CD4-positive, alpha-beta T cell (primary cell): ENCODE measurements at regions not wholly inside any gene's neighbourhood (a gene's known extent, or its start where the extent isn't known, plus 50 kb on each side); places are given as distances from the start of the nearest gene placed in this dataset.

ENCODE experiments used
- ATAC-seq: fragments of 200-7000 bp; cut with Tn5 transposase; one replicate; pipeline ENCODE4 v1.10.0; 2022; ENCODE audit warnings: mild to moderate bottlenecking; ENCODE audit not compliant: poor library complexity
- CTCF ChIA-PET: fragments of 350-600 bp; sonication (Branson Sonifier 250); formaldehyde crosslinking; loops from one replicate; lab custom pipeline; 2021; ENCODE audit warnings: antibody characterized with exemption, inconsistent platforms; lab: Charles Lee
- POLR2A ChIA-PET: fragments of 350-600 bp; sonication (Branson Sonifier 250); formaldehyde crosslinking; loops from one replicate; lab custom pipeline; 2021; ENCODE audit warnings: antibody characterized with exemption, inconsistent platforms; lab: Charles Lee
- DNase-seq, 14 experiments: peaks; one replicate each; pipeline ENCODE4 v3.0.0-alpha.2; 2013 to 2020; ENCODE audit warnings: mixed read lengths in 2 of 14
- H3K27ac ChIP-seq, 2 donors: one replicate each; pipeline versions ENCODE4 v1.5.1 to v1.7.0; 2013; ENCODE audit warnings: low read length in 2 of 2, low read depth in 1 of 2, mild to moderate bottlenecking in 1 of 2
- H3K27me3 ChIP-seq, 2 experiments: 1 replicate in 1 of 2; 2 replicates in 1 of 2; pipeline versions ENCODE4 v1.6.1 to v1.7.0; 2013; ENCODE audit warnings: low read length in 2 of 2, control low read depth in 1 of 2, mild to moderate bottlenecking in 1 of 2, moderate library complexity in 1 of 2; ENCODE audit not compliant: insufficient read depth in 2 of 2, control insufficient read depth in 1 of 2
- H3K36me3 ChIP-seq: one replicate; pipeline ENCODE4 v1.6.1; 2013; ENCODE audit warnings: low read length, control low read depth; ENCODE audit not compliant: insufficient read depth
- H3K4me1 ChIP-seq: one replicate; pipeline ENCODE4 v1.6.1; 2013; ENCODE audit warnings: low read length, control low read depth; ENCODE audit not compliant: insufficient read depth
- H3K4me3 ChIP-seq: one replicate; pipeline ENCODE4 v1.5.1; 2013; ENCODE audit warnings: mild to moderate bottlenecking, low read length, moderate library complexity
- H3K9me3 ChIP-seq, 2 experiments: 1 replicate in 1 of 2; 2 replicates in 1 of 2; pipeline versions ENCODE4 v1.6.1 to v1.7.0; 2013; ENCODE audit warnings: low read length in 2 of 2, mild to moderate bottlenecking in 2 of 2, control low read depth in 1 of 2, moderate library complexity in 1 of 2; ENCODE audit not compliant: control insufficient read depth in 1 of 2, insufficient read depth in 1 of 2
- H3K27ac Mint-ChIP-seq: one replicate; pipeline ENCODE4 v1.8.0; 2020; ENCODE audit warnings: mixed read lengths
- H3K27me3 Mint-ChIP-seq: one replicate; pipeline ENCODE4 v1.8.0; 2021; ENCODE audit warnings: mixed read lengths
- H3K36me3 Mint-ChIP-seq: one replicate; pipeline ENCODE4 v1.8.0; 2021; ENCODE audit warnings: low read depth, mixed read lengths
- H3K4me1 Mint-ChIP-seq: one replicate; pipeline ENCODE4 v1.8.0; 2021; ENCODE audit warnings: low read depth, mixed read lengths
- H3K4me3 Mint-ChIP-seq: one replicate; pipeline ENCODE4 v1.8.0; 2020; ENCODE audit warnings: mild to moderate bottlenecking, mixed read lengths
- H3K9me3 Mint-ChIP-seq: one replicate; pipeline ENCODE4 v1.8.0; 2020; ENCODE audit warnings: mixed read lengths
- intact Hi-C, 2 experiments: fragments of 100-400 bp; cut with DNase I in 1 of 2; cut with micrococcal nuclease in 1 of 2; formaldehyde crosslinking; loops; one replicate each; pipeline versions ENCODE4 v1.15.1 to v1.9.0; 2023 to 2025; cut with DNase I, micrococcal nuclease
- TF ChIP-seq, protein P1 (sequence below): fragments of 200-600 bp; IDR thresholded peaks from one replicate; pipeline ENCODE4 v1.8.0; 2022; ENCODE audit warnings: antibody characterized with exemption, mild to moderate bottlenecking

DNA sequence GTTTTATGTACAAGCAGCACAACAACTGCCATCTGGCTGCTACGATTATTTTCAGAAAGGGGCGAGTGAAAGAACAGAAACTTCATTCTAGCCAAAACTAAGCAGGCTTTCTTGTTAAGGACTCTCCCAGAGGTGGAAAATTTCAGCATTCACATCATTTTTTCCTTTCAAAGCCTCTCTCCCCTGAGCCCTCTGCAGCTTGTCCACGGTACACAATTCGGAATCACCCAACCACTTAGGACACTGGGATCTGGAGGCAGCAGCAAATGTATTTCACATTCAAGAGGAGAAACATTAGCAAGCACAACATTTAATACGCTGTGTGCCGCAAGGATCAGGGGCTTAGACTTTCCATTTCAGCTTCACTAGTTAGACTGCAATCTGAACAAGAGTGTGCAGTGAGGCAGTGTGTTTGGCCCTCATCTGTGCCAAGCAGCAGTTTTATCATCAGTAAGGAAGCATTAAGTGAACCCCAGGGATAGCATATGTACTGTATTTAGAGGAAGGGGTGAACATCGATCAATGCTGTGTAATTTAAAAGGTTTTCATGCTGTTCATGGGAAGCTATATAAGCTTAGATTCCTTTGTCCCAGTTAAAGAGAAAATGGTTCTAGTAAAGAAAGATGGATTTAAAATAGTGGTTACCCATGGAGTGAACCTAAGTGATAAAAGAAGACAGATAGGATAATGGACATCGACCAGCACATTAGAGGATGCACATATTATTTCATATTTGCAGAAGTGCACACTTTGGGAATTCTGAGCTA lies 504.9 kb downstream of the TBL1XR1 start:
- no peak overlapping the region for H3K4me3 ChIP-seq
- no peaks in the 10 kb centered on the region for H3K4me1 ChIP-seq
- no peak overlapping the region for H3K4me3 Mint-ChIP-seq
- TF ChIP-seq, protein P1, sequence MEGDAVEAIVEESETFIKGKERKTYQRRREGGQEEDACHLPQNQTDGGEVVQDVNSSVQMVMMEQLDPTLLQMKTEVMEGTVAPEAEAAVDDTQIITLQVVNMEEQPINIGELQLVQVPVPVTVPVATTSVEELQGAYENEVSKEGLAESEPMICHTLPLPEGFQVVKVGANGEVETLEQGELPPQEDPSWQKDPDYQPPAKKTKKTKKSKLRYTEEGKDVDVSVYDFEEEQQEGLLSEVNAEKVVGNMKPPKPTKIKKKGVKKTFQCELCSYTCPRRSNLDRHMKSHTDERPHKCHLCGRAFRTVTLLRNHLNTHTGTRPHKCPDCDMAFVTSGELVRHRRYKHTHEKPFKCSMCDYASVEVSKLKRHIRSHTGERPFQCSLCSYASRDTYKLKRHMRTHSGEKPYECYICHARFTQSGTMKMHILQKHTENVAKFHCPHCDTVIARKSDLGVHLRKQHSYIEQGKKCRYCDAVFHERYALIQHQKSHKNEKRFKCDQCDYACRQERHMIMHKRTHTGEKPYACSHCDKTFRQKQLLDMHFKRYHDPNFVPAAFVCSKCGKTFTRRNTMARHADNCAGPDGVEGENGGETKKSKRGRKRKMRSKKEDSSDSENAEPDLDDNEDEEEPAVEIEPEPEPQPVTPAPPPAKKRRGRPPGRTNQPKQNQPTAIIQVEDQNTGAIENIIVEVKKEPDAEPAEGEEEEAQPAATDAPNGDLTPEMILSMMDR = no peak
- no peaks in the 10 kb centered on the region for H3K36me3 ChIP-seq
- H3K9me3 ChIP-seq = peaks cover 0 to 5% of the 10 kb centered on the region in 2 experiments
- H3K27me3 ChIP-seq = no peaks in the 10 kb centered on the region
- H3K27me3 Mint-ChIP-seq = peaks cover 4% of the 10 kb centered on the region
- ATAC-seq = no peak
- ChIA-PET POLR2A (no interaction called here), CTCF (no interaction called here)
- no peaks in the 10 kb centered on the region for H3K36me3 Mint-ChIP-seq
- intact Hi-C loops = no loop called here
- no peak overlapping the region for H3K27ac ChIP-seq
- peaks cover 2% of the 10 kb centered on the region for H3K9me3 Mint-ChIP-seq
- no peak for DNase-seq
- H3K27ac Mint-ChIP-seq = no peak overlapping the region
- no peaks in the 10 kb centered on the region for H3K4me1 Mint-ChIP-seq

DNA sequence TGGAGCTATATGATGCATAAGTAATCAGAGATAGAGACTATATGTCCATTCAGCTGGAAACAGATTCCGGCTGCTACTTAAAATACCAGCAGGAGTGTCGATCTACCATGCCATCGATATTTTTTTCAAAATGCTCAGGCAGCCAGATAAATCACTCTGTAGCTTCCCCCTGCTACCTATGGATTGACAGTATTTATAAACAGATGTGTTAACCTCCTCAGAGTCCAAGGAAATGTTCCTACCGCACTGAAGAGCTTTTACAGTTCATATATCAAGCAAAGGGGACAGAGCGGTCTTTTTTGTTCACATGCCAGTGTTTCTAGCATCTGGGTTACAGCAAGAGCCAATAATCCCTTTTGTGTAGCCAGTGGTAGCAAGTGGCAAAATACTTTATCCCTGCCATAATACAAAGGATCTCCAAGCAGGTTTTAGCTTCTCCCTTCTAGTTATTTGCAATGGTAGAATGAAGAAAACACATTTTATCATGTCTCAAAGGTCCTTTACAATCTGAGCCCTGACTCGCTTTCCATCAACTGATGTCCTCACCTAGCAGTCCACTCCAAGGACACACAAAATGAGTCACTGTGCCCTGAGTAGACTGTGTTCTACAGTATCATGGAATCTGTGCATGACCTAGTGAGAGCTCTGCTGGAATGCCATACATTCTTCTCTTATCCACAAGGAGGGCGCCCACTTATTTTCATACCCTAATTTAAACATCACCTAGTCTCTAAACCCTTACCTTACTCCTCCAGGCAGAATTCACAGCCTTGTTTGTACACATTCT lies 507.0 kb downstream of the TBL1XR1 start:
- peaks cover 0 to 5% of the 10 kb centered on the region in 2 experiments for H3K9me3 ChIP-seq
- CTCF ChIA-PET = no interaction called here
- H3K36me3 Mint-ChIP-seq = no peaks in the 10 kb centered on the region
- intact Hi-C loops = no loop called here
- ATAC-seq (no peak), DNase-seq (no peak)
- H3K4me1 ChIP-seq = no peaks in the 10 kb centered on the region
- H3K9me3 Mint-ChIP-seq = peaks cover 2% of the 10 kb centered on the region
- H3K4me3 Mint-ChIP-seq = no peak overlapping the region
- no peaks in the 10 kb centered on the region for H3K36me3 ChIP-seq
- no peak overlapping the region for H3K27ac Mint-ChIP-seq
- POLR2A ChIA-PET = no interaction called here
- H3K27me3 Mint-ChIP-seq = no peaks in the 10 kb centered on the region
- no peaks in the 10 kb centered on the region for H3K4me1 Mint-ChIP-seq
- H3K27ac ChIP-seq = no peak overlapping the region
- no peak overlapping the region for H3K4me3 ChIP-seq
- H3K27me3 ChIP-seq = no peaks in the 10 kb centered on the region
- TF ChIP-seq, protein P1 = no peak

DNA sequence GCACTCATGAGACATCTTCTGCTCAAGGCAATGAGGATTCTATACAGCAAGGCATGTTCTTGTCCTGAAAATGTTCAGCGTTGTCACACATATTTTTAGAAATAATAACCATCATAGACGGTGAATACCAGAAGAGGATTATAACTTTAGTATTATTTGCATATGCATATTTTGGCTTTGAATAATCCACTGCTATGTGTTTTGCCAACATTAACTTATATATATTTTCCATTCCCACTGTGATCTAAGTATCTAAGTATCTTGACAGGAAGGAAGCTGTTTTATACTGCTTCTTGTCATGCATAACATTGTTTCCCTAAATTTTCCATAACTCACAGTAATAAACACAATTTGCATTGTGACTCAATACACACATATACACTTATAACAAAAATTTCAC lies 509.5 kb downstream of the TBL1XR1 start:
- TF ChIP-seq, protein P1 = no peak
- Mint-ChIP-seq H3K27ac (no peak overlapping the region), H3K36me3 (no peaks in the 10 kb centered on the region), H3K9me3 (peaks cover 8% of the 10 kb centered on the region), H3K4me3 (no peak overlapping the region), H3K27me3 (no peaks in the 10 kb centered on the region), H3K4me1 (no peaks in the 10 kb centered on the region)
- ChIA-PET POLR2A (no interaction called here), CTCF (no interaction called here)
- intact Hi-C loops = no loop called here
- H3K36me3 ChIP-seq = no peaks in the 10 kb centered on the region
- H3K9me3 ChIP-seq = peaks cover 0 to 6% of the 10 kb centered on the region in 2 experiments
- H3K27me3 ChIP-seq = no peaks in the 10 kb centered on the region
- H3K27ac ChIP-seq = no peak overlapping the region
- H3K4me3 ChIP-seq = no peak overlapping the region
- ATAC-seq (no peak), DNase-seq (no peak)
- H3K4me1 ChIP-seq = no peaks in the 10 kb centered on the region
